CD4-positive, alpha-beta T cell treated with Interleukin-21 for 1 hour (primary cell): ENCODE measurements at regions not wholly inside any gene's neighbourhood (a gene's known extent, or its start where the extent isn't known, plus 50 kb on each side); places are given as distances from the start of the nearest gene placed in this dataset.

Source experiments
- DNase-seq: peaks from one replicate; pipeline ENCODE4 v3.0.0-alpha.2; 2020

DNA sequence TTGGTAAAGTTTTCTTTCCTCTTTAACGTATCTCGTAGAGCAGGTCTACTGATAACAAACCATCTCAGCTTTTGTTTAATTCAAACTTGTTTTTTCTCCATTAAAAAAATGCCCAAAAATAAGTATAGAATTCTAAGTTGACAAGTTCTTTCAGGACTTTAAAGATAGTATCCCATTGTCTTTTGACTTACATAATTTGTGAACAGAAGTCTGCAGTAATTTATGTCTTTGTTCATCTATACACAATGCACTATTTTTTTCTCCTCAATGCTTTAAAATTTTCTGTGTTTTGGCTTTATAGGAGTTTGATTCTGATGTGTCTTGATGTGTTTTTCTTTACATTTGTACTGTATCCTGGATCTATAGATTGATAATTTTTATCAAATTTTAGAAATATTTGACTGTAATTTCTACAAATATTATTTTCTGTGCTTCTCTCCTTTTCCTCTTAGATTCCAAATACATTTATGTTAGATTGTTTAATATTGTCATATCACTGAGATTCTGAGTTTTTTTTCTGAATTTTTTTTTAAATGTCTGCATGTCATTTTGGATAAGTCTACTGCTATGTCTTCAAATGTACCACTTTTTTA lies 143.3 kb downstream of the FTCDNL1 start:
- no peak for DNase-seq

GRCh38 chr2:199705538-199705937 lies 145.5 kb downstream of the FTCDNL1 start:
- no peak for DNase-seq

GRCh38 chr2:199704358-199705238 lies 146.4 kb downstream of the FTCDNL1 start:
- peak; percentile 26 for DNase-seq

- no peak for DNase-seq
These were observed 147.8 kb downstream of the FTCDNL1 start for GRCh38 chr2:199703199-199703598.

GRCh38 chr2:199697469-199697868 lies 153.5 kb downstream of the FTCDNL1 start:
- no peak for DNase-seq

GRCh38 chr2:199696048-199696447 lies 154.9 kb downstream of the FTCDNL1 start:
- DNase-seq = no peak

- DNase-seq = no peak
These were observed 157.1 kb downstream of the FTCDNL1 start for GRCh38 chr2:199693861-199694260.

GRCh38 chr2:199692489-199692888 lies 158.5 kb downstream of the FTCDNL1 start:
- no peak for DNase-seq

DNA sequence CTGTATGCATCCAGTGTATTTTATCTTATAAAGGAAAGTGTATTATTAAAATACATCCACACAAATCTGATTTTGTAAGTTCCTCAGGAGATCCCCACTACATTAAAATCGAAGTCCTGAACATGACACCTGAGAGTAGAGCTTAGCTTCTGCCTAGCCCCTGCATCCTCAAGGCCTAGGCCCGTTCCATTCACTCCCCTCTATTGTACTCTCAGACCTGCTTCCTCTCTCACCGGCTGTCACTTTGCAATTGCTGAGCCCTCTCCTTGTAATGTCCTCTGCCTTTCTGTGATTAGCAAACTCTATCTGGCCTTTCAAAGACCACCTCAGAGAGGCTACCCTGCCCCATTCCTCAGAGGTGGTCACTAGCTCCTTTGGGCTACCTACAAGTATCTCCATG lies 160.8 kb downstream of the FTCDNL1 start:
- no peak for DNase-seq

- no peak for DNase-seq
These were observed 165.3 kb downstream of the FTCDNL1 start for GRCh38 chr2:199685669-199686068.

DNA sequence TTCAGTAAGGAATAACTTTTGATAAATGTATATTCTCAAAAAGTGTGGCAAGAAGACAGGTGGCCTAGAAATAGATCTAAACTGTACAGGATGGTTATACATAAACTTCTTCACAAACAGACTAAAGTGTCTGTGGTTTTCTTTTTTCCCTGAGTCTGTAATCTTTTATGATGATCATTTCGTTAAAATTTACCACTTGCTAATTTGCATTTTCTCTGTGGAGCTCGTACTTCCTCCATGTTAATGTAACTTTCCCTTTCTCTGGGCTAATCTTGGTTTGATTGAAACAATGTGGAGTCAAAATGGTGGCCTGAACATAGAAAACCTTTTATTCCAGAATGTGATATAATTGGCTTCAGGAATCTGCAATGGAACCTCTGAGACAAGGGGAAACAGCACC lies 166.2 kb downstream of the FTCDNL1 start:
- DNase-seq = no peak

DNA sequence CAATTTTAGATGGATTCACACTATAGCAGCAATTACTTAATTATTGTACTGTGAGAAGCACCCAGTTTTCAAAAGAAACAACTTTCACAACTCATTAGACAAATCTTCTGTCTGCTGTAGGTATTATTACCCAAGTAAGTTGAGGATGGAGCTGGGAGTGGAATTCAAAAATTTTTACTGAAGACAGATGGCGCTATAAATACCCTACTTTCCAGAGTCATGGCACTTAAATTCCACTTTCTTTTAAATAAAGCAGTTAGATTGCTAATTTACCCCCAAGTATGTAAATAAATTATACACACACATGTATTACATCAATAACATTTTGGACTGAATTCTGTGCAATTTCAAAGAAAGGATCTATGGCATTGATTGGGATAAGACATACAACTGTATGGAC lies 166.8 kb downstream of the FTCDNL1 start:
- no peak for DNase-seq

DNA sequence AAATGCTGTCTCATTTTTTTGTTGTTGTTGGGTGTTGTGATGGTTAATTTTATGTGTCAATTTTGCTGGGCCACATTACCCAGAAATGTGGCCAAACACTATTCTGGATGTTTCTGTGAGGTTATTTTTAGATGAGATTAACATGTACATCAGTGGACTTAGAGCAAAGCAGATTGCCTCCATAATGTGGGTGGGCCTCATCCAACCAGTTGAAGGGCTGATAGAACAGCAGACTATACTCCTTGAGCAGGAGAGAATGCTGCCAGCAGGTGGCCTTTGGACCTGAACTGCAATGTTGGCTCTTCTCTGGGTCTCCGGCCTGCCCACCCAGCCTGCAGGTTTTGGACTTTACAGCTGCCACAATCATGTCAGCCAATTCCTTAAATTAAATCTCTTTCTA lies 169.0 kb downstream of the FTCDNL1 start:
- no peak for DNase-seq

DNA sequence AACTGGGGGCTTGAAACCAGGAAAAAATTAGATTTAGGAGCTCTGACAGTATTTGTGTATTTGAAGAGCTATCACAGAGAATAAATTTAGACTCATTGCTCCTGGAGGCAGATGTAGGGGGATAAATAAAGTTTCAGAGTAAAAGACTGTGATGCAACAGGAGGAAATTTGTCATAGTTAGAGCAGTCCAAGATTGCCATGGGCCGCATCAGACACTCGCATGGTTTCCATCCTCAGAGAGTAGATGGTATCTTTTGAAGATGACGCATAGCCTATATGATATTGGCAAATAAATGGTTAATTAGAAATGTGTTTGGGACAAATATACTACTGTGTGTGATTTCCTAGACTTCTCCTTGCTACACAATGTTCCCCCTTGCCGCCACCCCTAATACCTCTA lies 170.5 kb downstream of the FTCDNL1 start:
- DNase-seq = no peak

DNA sequence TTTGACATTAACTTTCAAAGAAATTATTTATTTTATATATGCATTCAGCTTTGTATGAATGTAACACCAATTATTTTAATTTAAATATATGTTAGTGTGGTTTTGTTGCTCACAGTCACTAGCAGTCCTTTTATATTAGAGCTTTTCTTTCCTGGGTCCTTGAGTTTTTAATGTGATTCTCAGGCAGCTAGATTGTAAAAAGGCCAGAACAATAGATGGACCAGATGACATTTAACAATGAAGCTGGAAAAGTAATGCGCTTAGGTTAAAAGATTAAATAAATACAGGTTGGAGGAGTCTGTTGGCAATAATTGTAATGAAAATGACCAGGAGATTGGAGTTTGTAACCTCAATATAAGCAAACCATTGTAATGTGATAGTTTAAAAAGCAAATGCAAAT lies 171.1 kb downstream of the FTCDNL1 start:
- no peak for DNase-seq

DNA sequence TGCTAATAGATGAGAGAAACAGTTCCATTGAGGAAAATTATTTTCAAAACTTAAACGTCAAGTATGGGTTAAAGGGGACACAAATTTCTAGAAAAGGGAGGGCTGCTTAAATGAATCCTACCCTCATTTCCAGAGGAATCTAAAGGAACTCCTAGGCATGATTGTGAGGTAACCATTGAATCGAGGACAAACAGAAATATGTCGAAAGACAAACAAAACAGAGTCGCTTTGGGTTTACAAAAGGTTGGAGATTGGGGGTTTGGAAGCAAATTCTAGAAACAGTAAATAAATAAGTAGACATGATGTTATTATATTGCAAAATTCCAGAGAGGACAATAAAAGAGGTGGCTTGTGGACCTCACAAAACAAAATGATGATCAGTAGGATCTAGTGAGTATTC lies 173.1 kb downstream of the FTCDNL1 start:
- no peak for DNase-seq

GRCh38 chr2:199668645-199669044 lies 182.3 kb downstream of the FTCDNL1 start:
- DNase-seq = no peak

- no peak for DNase-seq
These were observed 187.8 kb downstream of the FTCDNL1 start for GRCh38 chr2:199663157-199663556.

- no peak for DNase-seq
These were observed 188.7 kb downstream of the FTCDNL1 start for GRCh38 chr2:199662255-199662654.

- no peak for DNase-seq
These were observed 190.8 kb downstream of the FTCDNL1 start for GRCh38 chr2:199660167-199660566.

GRCh38 chr2:199659207-199659606 lies 191.8 kb downstream of the FTCDNL1 start:
- no peak for DNase-seq

- no peak for DNase-seq
These were observed 188.7 kb upstream of the SATB2 start for GRCh38 chr2:199646439-199646838.

- no peak for DNase-seq
These were observed 173.4 kb upstream of the SATB2 start for GRCh38 chr2:199631129-199631528.

GRCh38 chr2:199629301-199629700 lies 171.6 kb upstream of the SATB2 start:
- DNase-seq = no peak

DNA sequence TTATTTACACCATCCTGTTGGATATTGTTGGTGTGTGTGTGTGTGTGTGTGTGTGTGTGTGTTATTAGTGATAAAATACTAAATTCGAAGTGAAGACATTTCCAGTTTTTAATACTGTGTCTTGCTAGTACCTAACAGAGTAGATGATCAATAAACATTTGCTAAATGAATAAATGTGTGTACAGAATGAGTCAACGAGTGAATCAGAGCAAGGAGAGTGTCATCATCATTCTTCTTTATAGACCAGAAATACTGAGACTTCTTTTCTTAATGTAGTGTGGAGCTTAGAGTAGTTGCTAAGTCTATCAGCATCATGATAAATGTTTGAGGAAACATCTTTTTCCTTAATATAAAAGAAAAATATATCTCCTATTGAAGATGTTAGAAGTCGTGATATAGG lies 169.7 kb upstream of the SATB2 start:
- no peak for DNase-seq
